ENCODE measurements at regions not wholly inside any gene's neighbourhood (a gene's known extent, or its start where the extent isn't known, plus 50 kb on each side); places are given as distances from the start of the nearest gene placed in this dataset.

GRCh38 chr16:51313198-51313597 lies 162.1 kb upstream of the SALL1 start:
- 67 to 68% methylated on average over 1 to 2 of the region's 2 CpGs for whole genome bisulfite sequencing, 2 donors (ENCODE audit: low coverage in 1 of 2)
- Histone ChIP-seq H3K4me3 (no peak overlapping the region), H3K36me3 (no peaks in the 10 kb centered on the region), H3K27me3 (no peaks in the 10 kb centered on the region), H3K9me3 (no peaks in the 10 kb centered on the region), H3K27ac (no peak overlapping the region), H3K4me1 (no peaks in the 10 kb centered on the region)
- in situ Hi-C loops (cut with MboI; ENCODE audit: low pct_ligation_motif_present in 1 of 4, low pct_unique_long_range_greater_than_20kb in 1 of 4, low sequenced_read_pairs in 3 of 4): no loop called here
- intact Hi-C loops (cut with DNase I; ENCODE audit: low total_unique reads): no loop called here
- no peak for DNase-seq
- TF ChIP-seq CTCF (IDR thresholded peaks at IDR 0.05) (no peak), EP300 (IDR thresholded peaks at IDR 0.05; ENCODE audit: low read depth) (no peak), POLR2A (IDR thresholded peaks at IDR 0.05) (no peak), POLR2AphosphoS5 (IDR thresholded peaks at IDR 0.05) (no peak)

GRCh38 chr16:51312363-51313150 lies 161.5 kb upstream of the SALL1 start:
- in situ Hi-C loops (cut with MboI; ENCODE audit: low pct_ligation_motif_present in 1 of 4, low pct_unique_long_range_greater_than_20kb in 1 of 4, low sequenced_read_pairs in 3 of 4) (no loop called here), intact Hi-C loops (cut with DNase I; ENCODE audit: low total_unique reads) (no loop called here)
- TF ChIP-seq EP300 (IDR thresholded peaks at IDR 0.05; ENCODE audit: low read depth) (no peak), POLR2AphosphoS5 (IDR thresholded peaks at IDR 0.05) (no peak), POLR2A (IDR thresholded peaks at IDR 0.05) (no peak), CTCF (IDR thresholded peaks at IDR 0.05) (no peak)
- no peaks in the 10 kb centered on the region for H3K4me1 ChIP-seq
- no peaks in the 10 kb centered on the region for H3K27me3 ChIP-seq
- no peak for DNase-seq
- H3K27ac ChIP-seq: no peak overlapping the region
- no peaks in the 10 kb centered on the region for H3K36me3 ChIP-seq
- H3K9me3 ChIP-seq: no peaks in the 10 kb centered on the region
- H3K4me3 ChIP-seq: no peak overlapping the region
- WGBS, 2 donors (ENCODE audit: low coverage in 1 of 2): 75 to 86% methylated on average over 2 of the region's 2 CpGs

- no peak for DNase-seq
- Histone ChIP-seq H3K27me3 (no peaks in the 10 kb centered on the region), H3K36me3 (no peaks in the 10 kb centered on the region), H3K27ac (no peak overlapping the region), H3K4me3 (no peak overlapping the region), H3K4me1 (no peaks in the 10 kb centered on the region), H3K9me3 (no peaks in the 10 kb centered on the region)
- in situ Hi-C loops (cut with MboI; ENCODE audit: low pct_ligation_motif_present in 1 of 4, low pct_unique_long_range_greater_than_20kb in 1 of 4, low sequenced_read_pairs in 3 of 4): no loop called here
- TF ChIP-seq EP300 (IDR thresholded peaks at IDR 0.05; ENCODE audit: low read depth): no peak
- TF ChIP-seq POLR2AphosphoS5 (IDR thresholded peaks at IDR 0.05): no peak
- no peak for TF ChIP-seq CTCF (IDR thresholded peaks at IDR 0.05)
- no peak for TF ChIP-seq POLR2A (IDR thresholded peaks at IDR 0.05)
- intact Hi-C loops (cut with DNase I; ENCODE audit: low total_unique reads): no loop called here
These were observed 159.1 kb upstream of the SALL1 start for GRCh38 chr16:51310159-51310558.

GRCh38 chr16:51306886-51307595 lies 156.0 kb upstream of the SALL1 start:
- in situ Hi-C loops (cut with MboI; ENCODE audit: low pct_ligation_motif_present in 1 of 4, low pct_unique_long_range_greater_than_20kb in 1 of 4, low sequenced_read_pairs in 3 of 4) (no loop called here), intact Hi-C loops (cut with DNase I; ENCODE audit: low total_unique reads) (no loop called here)
- DNase-seq: no peak
- no peak overlapping the region for H3K27ac ChIP-seq
- WGBS, 2 donors (ENCODE audit: low coverage in 1 of 2): 77 to 100% methylated on average over 1 to 4 of the region's 4 CpGs
- no peak for TF ChIP-seq POLR2A (IDR thresholded peaks at IDR 0.05)
- TF ChIP-seq POLR2AphosphoS5 (IDR thresholded peaks at IDR 0.05): no peak
- TF ChIP-seq EP300 (IDR thresholded peaks at IDR 0.05; ENCODE audit: low read depth): no peak
- TF ChIP-seq CTCF (IDR thresholded peaks at IDR 0.05): no peak
- no peak overlapping the region for H3K4me3 ChIP-seq
- no peaks in the 10 kb centered on the region for H3K9me3 ChIP-seq
- no peaks in the 10 kb centered on the region for H3K27me3 ChIP-seq
- H3K36me3 ChIP-seq: no peaks in the 10 kb centered on the region
- no peaks in the 10 kb centered on the region for H3K4me1 ChIP-seq

Measured in transverse colon (tissue), 4 donors.